SK-N-SH treated with all-trans-retinoic acid at 6 μM for 48 hours (cell line): ENCODE measurements at regions not wholly inside any gene's neighbourhood (a gene's known extent, or its start where the extent isn't known, plus 50 kb on each side); places are given as distances from the start of the nearest gene placed in this dataset.

ENCODE experiments used
- ATAC-seq: fragments of 200-7000 bp; cut with Tn5 transposase; 3 replicates; pipeline ENCODE4 v1.9.1; 2020; ENCODE audit warnings: mild to moderate bottlenecking, moderate library complexity
- ARNTL ChIP-seq: fragments of 450-650 bp; formaldehyde crosslinking; IDR thresholded peaks from 2 replicates; pipeline ENCODE4 v1.5.0; 2020; ENCODE audit warnings: low read depth, mild to moderate bottlenecking, moderate library complexity, borderline replicate concordance
- BACH2 ChIP-seq: fragments of 250-450 bp; sonication (Bioruptor Pico); IDR thresholded peaks from 2 replicates; pipeline ENCODE4 v1.9.0; 2021; ENCODE audit warnings: mild to moderate bottlenecking, borderline replicate concordance
- CSDC2 ChIP-seq: fragments of 250-450 bp; sonication (Bioruptor Pico); IDR thresholded peaks from 2 replicates; pipeline ENCODE4 v1.5.0; 2020; ENCODE audit warnings: mild to moderate bottlenecking, moderate library complexity
- ESRRG ChIP-seq: fragments of 250-450 bp; sonication (Bioruptor Pico); IDR thresholded peaks from 2 replicates; pipeline ENCODE4 v1.6.1; 2021; ENCODE audit warnings: mild to moderate bottlenecking
- GLIS3 ChIP-seq: fragments of 250-450 bp; sonication (Bioruptor Pico); IDR thresholded peaks from 2 replicates; pipeline ENCODE4 v1.5.0; 2020; ENCODE audit warnings: mild to moderate bottlenecking, moderate library complexity
- ISL1 ChIP-seq: fragments of 250-450 bp; sonication (Bioruptor Pico); IDR thresholded peaks from 2 replicates; pipeline ENCODE4 v2.1.2; 2022; ENCODE audit warnings: mild to moderate bottlenecking, moderate library complexity
- OSR1 ChIP-seq: fragments of 250-450 bp; sonication (Bioruptor Pico); IDR thresholded peaks from 2 replicates; pipeline ENCODE4 v1.8.0; 2022; ENCODE audit warnings: moderate library complexity, mild to moderate bottlenecking, inconsistent platforms
- PPARA ChIP-seq: fragments of 250-450 bp; sonication (Bioruptor Pico); IDR thresholded peaks from 2 replicates; pipeline ENCODE4 v1.5.0; 2020; ENCODE audit warnings: mild to moderate bottlenecking, borderline replicate concordance
- RARB ChIP-seq: fragments of 250-450 bp; sonication (Bioruptor Pico); IDR thresholded peaks from 2 replicates; pipeline ENCODE4 v1.8.0; 2021; ENCODE audit warnings: mild to moderate bottlenecking, moderate library complexity
- SNAI2 ChIP-seq: fragments of 250-450 bp; sonication (Bioruptor Pico); IDR thresholded peaks from 2 replicates; pipeline ENCODE4 v1.5.0; 2020; ENCODE audit warnings: mild to moderate bottlenecking, moderate library complexity
- TCF4 ChIP-seq: fragments of 250-450 bp; sonication (Bioruptor Pico); IDR thresholded peaks from 2 replicates; pipeline ENCODE4 v1.8.0; 2021; ENCODE audit warnings: mild to moderate bottlenecking, moderate library complexity, borderline replicate concordance
- TOX ChIP-seq: fragments of 250-450 bp; sonication (Bioruptor Pico); IDR thresholded peaks from 2 replicates; pipeline ENCODE4 v1.8.0; 2021; ENCODE audit warnings: mild to moderate bottlenecking, moderate library complexity, borderline replicate concordance
- ZC3H10 ChIP-seq: fragments of 250-450 bp; sonication (Bioruptor Pico); IDR thresholded peaks from 2 replicates; pipeline ENCODE4 v1.5.1; 2021; ENCODE audit warnings: mild to moderate bottlenecking, moderate library complexity
- ZFP3 ChIP-seq: fragments of 250-450 bp; sonication (Bioruptor Pico); IDR thresholded peaks from 2 replicates; pipeline ENCODE4 v1.5.0; 2020; ENCODE audit warnings: mild to moderate bottlenecking, moderate library complexity
- ZFP30 ChIP-seq: fragments of 450-650 bp; formaldehyde crosslinking; IDR thresholded peaks from 2 replicates; pipeline ENCODE4 v1.5.0; 2022; ENCODE audit warnings: mild to moderate bottlenecking, moderate library complexity
- ZNF565 ChIP-seq: fragments of 450-650 bp; formaldehyde crosslinking; conservative IDR thresholded peaks from 2 replicates; pipeline ENCODE4 v1.5.0; 2020; ENCODE audit warnings: low read depth, mild to moderate bottlenecking, moderate library complexity
- ZNF70 ChIP-seq: fragments of 450-650 bp; formaldehyde crosslinking; IDR thresholded peaks from 2 replicates; pipeline ENCODE4 v1.5.0; 2020; ENCODE audit warnings: mild to moderate bottlenecking, moderate library complexity
- ZNF8 ChIP-seq: fragments of 450-650 bp; formaldehyde crosslinking; IDR thresholded peaks from 2 replicates; pipeline ENCODE4 v1.5.0; 2020; ENCODE audit warnings: mild to moderate bottlenecking, moderate library complexity
- TF ChIP-seq, protein P1 (sequence below): fragments of 250-450 bp; sonication (Bioruptor Pico); IDR thresholded peaks from 2 replicates; pipeline ENCODE4 v1.5.1; 2021; ENCODE audit warnings: mild to moderate bottlenecking, moderate library complexity
- TF ChIP-seq, protein P2 (sequence below): fragments of 250-450 bp; sonication (Bioruptor Pico); IDR thresholded peaks from 2 replicates; pipeline ENCODE4 v1.8.0; 2021; ENCODE audit warnings: low read depth, mild to moderate bottlenecking, moderate library complexity, borderline replicate concordance
- TF ChIP-seq, protein P3 (sequence below): fragments of 250-450 bp; sonication (Bioruptor Pico); IDR thresholded peaks from 2 replicates; pipeline ENCODE4 v1.8.0; 2020; ENCODE audit warnings: mild to moderate bottlenecking, moderate library complexity, borderline replicate concordance
- TF ChIP-seq, protein P4 (sequence below): fragments of 250-450 bp; sonication (Bioruptor Pico); IDR thresholded peaks from 2 replicates; pipeline ENCODE4 v1.5.0; 2020; ENCODE audit warnings: mild to moderate bottlenecking, moderate library complexity
- TF ChIP-seq, protein P5 (sequence below): fragments of 250-450 bp; sonication (Bioruptor Pico); IDR thresholded peaks from 2 replicates; pipeline ENCODE4 v1.5.1; 2020; ENCODE audit warnings: low read depth, mild to moderate bottlenecking, moderate library complexity

DNA sequence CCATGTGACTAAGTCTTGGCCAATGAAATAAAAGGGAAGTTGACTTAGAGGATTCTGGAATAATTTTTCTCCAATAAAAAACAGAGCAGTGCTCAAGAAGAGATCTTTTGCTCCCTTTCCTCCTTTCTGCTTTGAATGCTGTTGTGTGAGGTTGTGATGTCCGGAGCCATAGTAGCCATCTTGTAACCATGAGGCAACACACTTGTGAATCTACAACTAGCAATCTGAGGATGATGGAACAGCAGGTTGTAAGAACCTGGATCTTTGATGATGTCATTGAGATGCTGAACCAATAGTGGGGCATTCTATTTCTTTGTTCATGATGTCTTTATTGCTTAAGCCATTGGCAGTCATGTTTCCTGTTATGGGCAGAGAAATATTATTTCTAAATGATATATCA, 230.0 kb upstream of the SRRM4 start:
- TF ChIP-seq ARNTL (CRISPR knock-in tag) (no peak), ESRRG (CRISPR knock-in tag) (no peak), TOX (no peak), SNAI2 (CRISPR knock-in tag) (no peak), CSDC2 (CRISPR knock-in tag) (no peak), TCF4 (CRISPR knock-in tag) (no peak), ZNF565 (CRISPR knock-in tag) (no peak)
- TF ChIP-seq, protein P1, sequence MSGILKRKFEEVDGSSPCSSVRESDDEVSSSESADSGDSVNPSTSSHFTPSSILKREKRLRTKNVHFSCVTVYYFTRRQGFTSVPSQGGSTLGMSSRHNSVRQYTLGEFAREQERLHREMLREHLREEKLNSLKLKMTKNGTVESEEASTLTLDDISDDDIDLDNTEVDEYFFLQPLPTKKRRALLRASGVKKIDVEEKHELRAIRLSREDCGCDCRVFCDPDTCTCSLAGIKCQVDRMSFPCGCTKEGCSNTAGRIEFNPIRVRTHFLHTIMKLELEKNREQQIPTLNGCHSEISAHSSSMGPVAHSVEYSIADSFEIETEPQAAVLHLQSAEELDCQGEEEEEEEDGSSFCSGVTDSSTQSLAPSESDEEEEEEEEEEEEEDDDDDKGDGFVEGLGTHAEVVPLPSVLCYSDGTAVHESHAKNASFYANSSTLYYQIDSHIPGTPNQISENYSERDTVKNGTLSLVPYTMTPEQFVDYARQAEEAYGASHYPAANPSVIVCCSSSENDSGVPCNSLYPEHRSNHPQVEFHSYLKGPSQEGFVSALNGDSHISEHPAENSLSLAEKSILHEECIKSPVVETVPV (CRISPR knock-in tag): no peak
- TF ChIP-seq, protein P2, sequence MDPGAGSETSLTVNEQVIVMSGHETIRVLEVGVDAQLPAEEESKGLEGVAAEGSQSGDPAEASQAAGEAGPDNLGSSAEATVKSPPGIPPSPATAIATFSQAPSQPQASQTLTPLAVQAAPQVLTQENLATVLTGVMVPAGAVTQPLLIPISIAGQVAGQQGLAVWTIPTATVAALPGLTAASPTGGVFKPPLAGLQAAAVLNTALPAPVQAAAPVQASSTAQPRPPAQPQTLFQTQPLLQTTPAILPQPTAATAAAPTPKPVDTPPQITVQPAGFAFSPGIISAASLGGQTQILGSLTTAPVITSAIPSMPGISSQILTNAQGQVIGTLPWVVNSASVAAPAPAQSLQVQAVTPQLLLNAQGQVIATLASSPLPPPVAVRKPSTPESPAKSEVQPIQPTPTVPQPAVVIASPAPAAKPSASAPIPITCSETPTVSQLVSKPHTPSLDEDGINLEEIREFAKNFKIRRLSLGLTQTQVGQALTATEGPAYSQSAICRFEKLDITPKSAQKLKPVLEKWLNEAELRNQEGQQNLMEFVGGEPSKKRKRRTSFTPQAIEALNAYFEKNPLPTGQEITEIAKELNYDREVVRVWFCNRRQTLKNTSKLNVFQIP: no peak
- ATAC-seq: no peak

DNA sequence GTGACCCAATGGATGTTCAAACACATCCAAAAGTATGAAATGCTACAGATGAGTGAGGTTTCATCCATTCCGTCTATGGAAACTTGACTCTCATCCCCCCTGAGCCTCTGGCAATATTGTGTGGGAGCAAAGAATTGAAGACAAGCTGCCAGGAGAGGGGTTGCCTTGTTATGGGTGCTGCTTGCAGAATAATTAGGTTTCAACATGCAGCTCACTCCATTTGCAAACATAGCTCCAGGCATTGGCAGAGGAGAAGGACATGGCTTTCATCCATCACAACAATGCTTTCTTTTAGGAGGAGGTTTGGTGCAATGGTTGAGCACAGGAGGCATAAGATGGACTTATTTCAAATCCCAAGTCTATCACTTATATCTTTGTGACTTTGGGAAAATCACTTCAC, 220.7 kb upstream of the SRRM4 start:
- TF ChIP-seq SNAI2 (CRISPR knock-in tag): no peak
- no peak for TF ChIP-seq ISL1 (CRISPR knock-in tag)
- no peak for TF ChIP-seq PPARA (CRISPR knock-in tag)
- TF ChIP-seq RARB (CRISPR knock-in tag): no peak
- no peak for TF ChIP-seq ZNF70 (CRISPR knock-in tag)
- TF ChIP-seq ZFP30 (CRISPR knock-in tag): no peak
- ATAC-seq: no peak

DNA sequence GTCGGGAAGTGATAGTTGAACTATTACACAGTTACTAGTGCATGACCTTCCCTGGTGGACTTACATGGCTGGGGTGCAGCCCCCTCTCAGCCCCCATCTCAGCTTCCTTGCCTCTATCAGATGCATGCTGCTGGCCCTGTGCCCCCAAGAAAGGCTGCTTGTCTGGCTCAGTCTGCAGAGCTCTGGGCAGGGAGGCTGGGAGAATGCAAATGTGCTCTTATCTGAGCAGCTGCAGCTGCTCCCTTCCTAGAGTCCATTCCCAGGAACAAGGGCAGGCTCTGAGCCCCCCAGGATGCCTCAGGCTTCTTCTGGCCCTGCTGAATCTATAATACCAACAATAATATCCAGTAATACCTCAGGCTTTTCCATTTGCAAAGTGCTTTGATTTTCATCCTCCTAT, 218.1 kb upstream of the SRRM4 start:
- TF ChIP-seq CSDC2 (CRISPR knock-in tag) (no peak), ZFP3 (CRISPR knock-in tag) (no peak), BACH2 (no peak), ZC3H10 (CRISPR knock-in tag) (no peak), ARNTL (CRISPR knock-in tag) (no peak), ESRRG (CRISPR knock-in tag) (no peak), TCF4 (CRISPR knock-in tag) (no peak), SNAI2 (CRISPR knock-in tag) (no peak), GLIS3 (CRISPR knock-in tag) (no peak), PPARA (CRISPR knock-in tag) (no peak), ISL1 (CRISPR knock-in tag) (no peak), OSR1 (CRISPR knock-in tag) (no peak), ZNF8 (CRISPR knock-in tag) (no peak)
- TF ChIP-seq, protein P3, sequence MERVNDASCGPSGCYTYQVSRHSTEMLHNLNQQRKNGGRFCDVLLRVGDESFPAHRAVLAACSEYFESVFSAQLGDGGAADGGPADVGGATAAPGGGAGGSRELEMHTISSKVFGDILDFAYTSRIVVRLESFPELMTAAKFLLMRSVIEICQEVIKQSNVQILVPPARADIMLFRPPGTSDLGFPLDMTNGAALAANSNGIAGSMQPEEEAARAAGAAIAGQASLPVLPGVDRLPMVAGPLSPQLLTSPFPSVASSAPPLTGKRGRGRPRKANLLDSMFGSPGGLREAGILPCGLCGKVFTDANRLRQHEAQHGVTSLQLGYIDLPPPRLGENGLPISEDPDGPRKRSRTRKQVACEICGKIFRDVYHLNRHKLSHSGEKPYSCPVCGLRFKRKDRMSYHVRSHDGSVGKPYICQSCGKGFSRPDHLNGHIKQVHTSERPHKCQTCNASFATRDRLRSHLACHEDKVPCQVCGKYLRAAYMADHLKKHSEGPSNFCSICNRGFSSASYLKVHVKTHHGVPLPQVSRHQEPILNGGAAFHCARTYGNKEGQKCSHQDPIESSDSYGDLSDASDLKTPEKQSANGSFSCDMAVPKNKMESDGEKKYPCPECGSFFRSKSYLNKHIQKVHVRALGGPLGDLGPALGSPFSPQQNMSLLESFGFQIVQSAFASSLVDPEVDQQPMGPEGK (CRISPR knock-in tag): no peak
- TF ChIP-seq, protein P4, sequence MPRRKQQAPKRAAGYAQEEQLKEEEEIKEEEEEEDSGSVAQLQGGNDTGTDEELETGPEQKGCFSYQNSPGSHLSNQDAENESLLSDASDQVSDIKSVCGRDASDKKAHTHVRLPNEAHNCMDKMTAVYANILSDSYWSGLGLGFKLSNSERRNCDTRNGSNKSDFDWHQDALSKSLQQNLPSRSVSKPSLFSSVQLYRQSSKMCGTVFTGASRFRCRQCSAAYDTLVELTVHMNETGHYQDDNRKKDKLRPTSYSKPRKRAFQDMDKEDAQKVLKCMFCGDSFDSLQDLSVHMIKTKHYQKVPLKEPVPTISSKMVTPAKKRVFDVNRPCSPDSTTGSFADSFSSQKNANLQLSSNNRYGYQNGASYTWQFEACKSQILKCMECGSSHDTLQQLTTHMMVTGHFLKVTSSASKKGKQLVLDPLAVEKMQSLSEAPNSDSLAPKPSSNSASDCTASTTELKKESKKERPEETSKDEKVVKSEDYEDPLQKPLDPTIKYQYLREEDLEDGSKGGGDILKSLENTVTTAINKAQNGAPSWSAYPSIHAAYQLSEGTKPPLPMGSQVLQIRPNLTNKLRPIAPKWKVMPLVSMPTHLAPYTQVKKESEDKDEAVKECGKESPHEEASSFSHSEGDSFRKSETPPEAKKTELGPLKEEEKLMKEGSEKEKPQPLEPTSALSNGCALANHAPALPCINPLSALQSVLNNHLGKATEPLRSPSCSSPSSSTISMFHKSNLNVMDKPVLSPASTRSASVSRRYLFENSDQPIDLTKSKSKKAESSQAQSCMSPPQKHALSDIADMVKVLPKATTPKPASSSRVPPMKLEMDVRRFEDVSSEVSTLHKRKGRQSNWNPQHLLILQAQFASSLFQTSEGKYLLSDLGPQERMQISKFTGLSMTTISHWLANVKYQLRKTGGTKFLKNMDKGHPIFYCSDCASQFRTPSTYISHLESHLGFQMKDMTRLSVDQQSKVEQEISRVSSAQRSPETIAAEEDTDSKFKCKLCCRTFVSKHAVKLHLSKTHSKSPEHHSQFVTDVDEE (CRISPR knock-in tag): no peak
- TF ChIP-seq, protein P1 (CRISPR knock-in tag): no peak
- TF ChIP-seq, protein P5, sequence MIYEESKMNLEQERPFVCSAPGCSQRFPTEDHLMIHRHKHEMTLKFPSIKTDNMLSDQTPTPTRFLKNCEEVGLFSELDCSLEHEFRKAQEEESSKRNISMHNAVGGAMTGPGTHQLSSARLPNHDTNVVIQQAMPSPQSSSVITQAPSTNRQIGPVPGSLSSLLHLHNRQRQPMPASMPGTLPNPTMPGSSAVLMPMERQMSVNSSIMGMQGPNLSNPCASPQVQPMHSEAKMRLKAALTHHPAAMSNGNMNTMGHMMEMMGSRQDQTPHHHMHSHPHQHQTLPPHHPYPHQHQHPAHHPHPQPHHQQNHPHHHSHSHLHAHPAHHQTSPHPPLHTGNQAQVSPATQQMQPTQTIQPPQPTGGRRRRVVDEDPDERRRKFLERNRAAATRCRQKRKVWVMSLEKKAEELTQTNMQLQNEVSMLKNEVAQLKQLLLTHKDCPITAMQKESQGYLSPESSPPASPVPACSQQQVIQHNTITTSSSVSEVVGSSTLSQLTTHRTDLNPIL (CRISPR knock-in tag): no peak
- ATAC-seq: no peak
